ENCODE measurements at regions not wholly inside any gene's neighbourhood (a gene's known extent, or its start where the extent isn't known, plus 50 kb on each side); places are given as distances from the start of the nearest gene placed in this dataset.

DNA sequence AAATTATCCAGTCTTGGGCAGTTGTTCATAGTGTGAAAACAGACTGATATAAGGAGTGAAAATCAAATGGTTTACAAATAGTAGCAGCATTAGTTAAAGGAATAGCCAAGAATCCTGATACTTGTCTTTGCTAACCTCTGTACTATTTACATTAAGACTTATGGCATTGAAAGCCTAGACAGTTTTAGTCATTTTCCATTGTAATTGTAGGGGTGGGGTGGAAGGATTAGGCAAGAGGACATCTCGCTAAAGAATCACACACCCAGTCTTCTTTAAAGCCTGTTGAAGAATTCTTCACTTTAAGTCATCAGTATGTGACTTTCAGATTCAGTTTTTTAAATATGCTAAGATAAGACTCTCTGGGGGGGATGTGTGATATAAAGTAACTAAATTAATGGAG lies 207.5 kb upstream of the PHACTR1 start:
- Histone ChIP-seq H3K9me3 (ENCODE audit: severe bottlenecking) (no peaks in the 10 kb centered on the region), H3K4me1 (ENCODE audit: insufficient read depth, poor library complexity, severe bottlenecking) (peaks cover 6% of the 10 kb centered on the region), H3K4me3 (ENCODE audit: severe bottlenecking) (no peak overlapping the region), H3K27me3 (ENCODE audit: insufficient read depth, poor library complexity, severe bottlenecking) (no peaks in the 10 kb centered on the region), H3K27ac (ENCODE audit: poor library complexity, severe bottlenecking) (no peak overlapping the region), H3K36me3 (ENCODE audit: low read depth) (no peaks in the 10 kb centered on the region)
- TF ChIP-seq CTCF (IDR thresholded peaks at IDR 0.05; ENCODE audit: poor library complexity, severe bottlenecking): no peak
- ATAC-seq (ENCODE audit: low read depth) (0 out of 3 replicates have a peak, but pooled peaks have one; percentile 23), DNase-seq (ENCODE audit: low spot score) (no peak)

DNA sequence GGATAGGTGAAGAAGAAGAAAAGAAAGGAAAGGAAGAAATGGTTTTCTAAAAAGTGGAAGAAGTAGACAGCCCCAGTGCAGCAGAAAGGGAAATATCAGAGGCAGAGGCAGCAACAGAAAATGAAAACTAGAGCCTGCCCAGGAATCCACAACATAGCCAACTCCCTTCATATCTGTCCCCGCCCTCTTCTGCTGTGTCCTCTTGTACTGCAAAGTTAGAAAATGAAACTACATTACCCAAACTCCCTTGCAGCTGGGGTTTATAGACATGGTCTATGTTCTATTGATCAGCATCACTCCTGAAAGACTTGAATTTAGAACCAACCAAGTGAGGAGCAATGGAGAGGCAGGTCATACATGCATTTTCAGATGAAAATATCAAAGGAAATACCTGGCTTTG lies 200.5 kb upstream of the PHACTR1 start:
- Histone ChIP-seq H3K9me3 (ENCODE audit: severe bottlenecking) (no peaks in the 10 kb centered on the region), H3K27me3 (ENCODE audit: insufficient read depth, poor library complexity, severe bottlenecking) (no peaks in the 10 kb centered on the region), H3K36me3 (ENCODE audit: low read depth) (no peaks in the 10 kb centered on the region), H3K4me1 (ENCODE audit: insufficient read depth, poor library complexity, severe bottlenecking) (no peaks in the 10 kb centered on the region), H3K27ac (ENCODE audit: poor library complexity, severe bottlenecking) (no peak overlapping the region), H3K4me3 (ENCODE audit: severe bottlenecking) (no peak overlapping the region)
- TF ChIP-seq CTCF (IDR thresholded peaks at IDR 0.05; ENCODE audit: poor library complexity, severe bottlenecking): no peak
- 0 out of 3 replicates have a peak, but pooled peaks have one; percentile 41 for ATAC-seq (ENCODE audit: low read depth)
- DNase-seq (ENCODE audit: low spot score): no peak

DNA sequence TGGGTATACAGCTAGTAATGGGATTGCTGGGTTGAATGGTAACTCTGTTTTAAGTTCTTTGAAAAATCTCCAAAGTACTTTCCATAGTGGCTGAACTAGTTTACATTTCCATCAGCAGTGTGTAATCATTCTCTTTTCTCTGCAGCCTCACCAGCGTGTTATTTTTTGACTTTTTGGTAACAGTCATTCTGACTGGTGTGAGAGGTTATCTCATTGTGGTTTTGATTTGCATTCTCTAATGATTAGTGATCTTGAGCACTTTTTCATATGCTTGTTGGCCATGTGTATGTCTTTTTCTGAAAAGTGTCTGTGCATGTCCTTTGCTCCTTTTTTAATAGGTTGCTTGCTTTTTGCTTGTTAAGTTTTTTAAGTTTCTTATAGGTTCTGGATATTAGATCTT lies 194.2 kb upstream of the PHACTR1 start:
- ATAC-seq (ENCODE audit: low read depth): no peak

DNA sequence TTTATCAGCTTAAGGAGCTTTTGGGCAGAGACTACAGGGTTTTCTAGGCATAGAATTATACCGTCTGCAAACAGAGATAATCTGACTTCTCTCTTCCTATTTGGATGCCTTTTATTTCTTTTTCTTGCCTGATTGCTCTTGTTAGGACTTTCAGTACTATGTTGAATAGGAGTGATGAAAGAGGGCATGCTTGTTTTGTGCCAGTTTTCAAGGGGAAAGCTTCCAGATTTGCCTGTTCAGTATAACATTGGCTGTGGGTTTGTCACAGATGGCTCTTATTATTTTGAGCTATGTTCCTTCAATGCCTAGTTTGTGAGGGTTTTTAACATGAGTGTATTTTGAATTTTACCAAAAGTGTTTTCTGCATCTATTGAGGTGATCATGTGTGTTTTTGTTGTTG lies 192.8 kb upstream of the PHACTR1 start:
- H3K4me1 ChIP-seq (ENCODE audit: insufficient read depth, poor library complexity, severe bottlenecking): no peaks in the 10 kb centered on the region
- no peaks in the 10 kb centered on the region for H3K27me3 ChIP-seq (ENCODE audit: insufficient read depth, poor library complexity, severe bottlenecking)
- no peaks in the 10 kb centered on the region for H3K36me3 ChIP-seq (ENCODE audit: low read depth)
- DNase-seq (ENCODE audit: low spot score): no peak
- ATAC-seq (ENCODE audit: low read depth): no peak
- no peak overlapping the region for H3K27ac ChIP-seq (ENCODE audit: poor library complexity, severe bottlenecking)
- TF ChIP-seq CTCF (IDR thresholded peaks at IDR 0.05; ENCODE audit: poor library complexity, severe bottlenecking): no peak
- H3K9me3 ChIP-seq (ENCODE audit: severe bottlenecking): no peaks in the 10 kb centered on the region
- H3K4me3 ChIP-seq (ENCODE audit: severe bottlenecking): no peak overlapping the region

More for the DNA sequence above, 194.2 kb upstream of the PHACTR1 start:
- no peak for TF ChIP-seq CTCF (IDR thresholded peaks at IDR 0.05; ENCODE audit: poor library complexity, severe bottlenecking)
- Histone ChIP-seq H3K36me3 (ENCODE audit: low read depth) (no peaks in the 10 kb centered on the region), H3K27me3 (ENCODE audit: insufficient read depth, poor library complexity, severe bottlenecking) (no peaks in the 10 kb centered on the region), H3K4me3 (ENCODE audit: severe bottlenecking) (no peak overlapping the region), H3K27ac (ENCODE audit: poor library complexity, severe bottlenecking) (no peak overlapping the region), H3K9me3 (ENCODE audit: severe bottlenecking) (no peaks in the 10 kb centered on the region), H3K4me1 (ENCODE audit: insufficient read depth, poor library complexity, severe bottlenecking) (no peaks in the 10 kb centered on the region)
- DNase-seq (ENCODE audit: low spot score): no peak

DNA sequence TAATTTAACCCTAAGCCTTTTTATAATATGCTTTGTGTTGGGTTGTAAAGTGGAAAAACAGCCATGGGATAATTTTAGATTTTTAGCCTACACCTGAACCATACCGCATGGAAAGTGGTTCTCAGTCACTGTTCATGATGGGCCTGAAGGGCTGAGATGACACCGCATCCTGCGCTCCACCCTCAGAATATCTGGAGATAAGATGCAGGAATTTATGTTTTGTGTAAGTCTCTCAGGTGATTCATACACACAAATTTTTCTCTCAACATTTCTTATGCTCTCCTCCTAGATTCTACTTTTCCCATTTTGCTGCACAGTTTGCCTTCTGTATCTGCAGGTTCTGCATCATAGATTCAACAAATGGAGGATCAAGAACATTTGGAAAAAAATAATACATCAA lies 191.3 kb upstream of the PHACTR1 start:
- H3K4me1 ChIP-seq (ENCODE audit: insufficient read depth, poor library complexity, severe bottlenecking): no peaks in the 10 kb centered on the region
- no peak overlapping the region for H3K4me3 ChIP-seq (ENCODE audit: severe bottlenecking)
- no peaks in the 10 kb centered on the region for H3K36me3 ChIP-seq (ENCODE audit: low read depth)
- no peak overlapping the region for H3K27ac ChIP-seq (ENCODE audit: poor library complexity, severe bottlenecking)
- TF ChIP-seq CTCF (IDR thresholded peaks at IDR 0.05; ENCODE audit: poor library complexity, severe bottlenecking): no peak
- H3K9me3 ChIP-seq (ENCODE audit: severe bottlenecking): no peaks in the 10 kb centered on the region
- no peak for ATAC-seq (ENCODE audit: low read depth)
- no peak for DNase-seq (ENCODE audit: low spot score)
- H3K27me3 ChIP-seq (ENCODE audit: insufficient read depth, poor library complexity, severe bottlenecking): no peaks in the 10 kb centered on the region
